ENCODE measurements at regions not wholly inside any gene's neighbourhood (a gene's known extent, or its start where the extent isn't known, plus 50 kb on each side); places are given as distances from the start of the nearest gene placed in this dataset.
"Not testable (repeated sequence)": the region's sequence is repeated elsewhere in the genome, so short reads cannot be mapped to it uniquely, and the experiment has no call there.

GRCh38 chr5:133859073-133859472 is 109.4 kb downstream of the C5orf15 start:
- Histone ChIP-seq H2BK120ac (ENCODE audit: low read depth, low read length, poor library complexity, severe bottlenecking) (no peak overlapping the region), H3K4me1 (ENCODE audit: insufficient read depth, low read length) (no peaks in the 10 kb centered on the region), H3K4ac (ENCODE audit: low read depth, low read length) (no peak overlapping the region), H3K18ac (ENCODE audit: insufficient read length, low read depth, low read length) (no peak overlapping the region), H4K20me1 (ENCODE audit: control insufficient read depth, insufficient read depth, insufficient read length) (no peaks in the 10 kb centered on the region), H3K14ac (ENCODE audit: insufficient read depth, low read length) (no peak overlapping the region), H3K9me3 (ENCODE audit: control insufficient read depth, low read depth, low read length) (peaks cover 12% of the 10 kb centered on the region), H3T11ph (ENCODE audit: low read length) (no peak overlapping the region), H2BK15ac (ENCODE audit: low read depth, low read length) (no peak overlapping the region), H3K27ac (ENCODE audit: insufficient read length, low read depth, low read length) (no peak overlapping the region), H3K56ac (ENCODE audit: insufficient read length, low read depth, low read length) (no peak overlapping the region), H2AK5ac (ENCODE audit: insufficient read length, low read length) (no peak overlapping the region), H3K23ac (ENCODE audit: insufficient read length, low read depth, low read length) (no peak overlapping the region), H2BK20ac (ENCODE audit: low read depth, low read length, poor library complexity, severe bottlenecking) (no peak overlapping the region), H3K79me2 (ENCODE audit: insufficient read depth, low read length) (no peaks in the 10 kb centered on the region), H2BK12ac (ENCODE audit: insufficient read length, low read depth, low read length) (no peak overlapping the region), H2BK5ac (ENCODE audit: insufficient read length, low read length) (no peak overlapping the region), H3K79me1 (ENCODE audit: insufficient read depth, low read depth, low read length, poor library complexity, severe bottlenecking) (no peaks in the 10 kb centered on the region), H4K8ac (replicated peaks; ENCODE audit: insufficient read length, low read depth, low read length) (no peak overlapping the region), H4K5ac (ENCODE audit: insufficient read length, low read depth, low read length) (no peak overlapping the region), H3K9ac (ENCODE audit: extremely low read depth, insufficient read length, low read length) (no peak overlapping the region), H2AFZ (ENCODE audit: low read length) (no peak overlapping the region), H3K23me2 (ENCODE audit: insufficient read length, low read depth, low read length, poor library complexity, severe bottlenecking) (no peaks in the 10 kb centered on the region), H3K4me2 (ENCODE audit: insufficient read depth, insufficient read length, low read length) (no peak overlapping the region), H3K27me3 (ENCODE audit: insufficient read depth, low read length) (no peaks in the 10 kb centered on the region), H4K91ac (ENCODE audit: insufficient read length, low read depth, low read length) (no peak overlapping the region)
- Mint-ChIP-seq H3K4me3 (no peak overlapping the region), H3K27ac (no peak overlapping the region), H3K9me3 (peaks cover 27 to 33% of the 10 kb centered on the region in 2 experiments), H3K4me1 (peaks cover 5 to 10% of the 10 kb centered on the region in 2 experiments), H3K27me3 (ENCODE audit: low read depth) (peaks cover 17% of the 10 kb centered on the region), H3K36me3 (ENCODE audit: insufficient read depth in 1 of 3, low read depth in 3 of 3) (peaks cover 2 to 14% (median 13%) of the 10 kb centered on the region in 3 experiments; a peak in 6 of 7 replicates)
- WGBS (ENCODE audit: extremely low coverage, insufficient read length, low lambda C conversion rate) = no CpG with 5 or more reads among the region's 4 CpGs
- no peak for TF ChIP-seq CTCF (conservative IDR thresholded peaks at IDR 0.05)
- DNase-seq = no peak

GRCh38 chr5:133857595-133858313 is 110.7 kb downstream of the C5orf15 start:
- not testable (repeated sequence) for H3K4me2 ChIP-seq (ENCODE audit: insufficient read depth, insufficient read length, low read length); H2BK5ac ChIP-seq (ENCODE audit: insufficient read length, low read length); H3K23me2 ChIP-seq (ENCODE audit: insufficient read length, low read depth, low read length, poor library complexity, severe bottlenecking); H4K8ac ChIP-seq (replicated peaks; ENCODE audit: insufficient read length, low read depth, low read length); H3K23ac ChIP-seq (ENCODE audit: insufficient read length, low read depth, low read length); H2BK15ac ChIP-seq (ENCODE audit: low read depth, low read length); H3K27me3 ChIP-seq (ENCODE audit: insufficient read depth, low read length); H3K14ac ChIP-seq (ENCODE audit: insufficient read depth, low read length); H3K79me1 ChIP-seq (ENCODE audit: insufficient read depth, low read depth, low read length, poor library complexity, severe bottlenecking); H2BK20ac ChIP-seq (ENCODE audit: low read depth, low read length, poor library complexity, severe bottlenecking); H4K5ac ChIP-seq (ENCODE audit: insufficient read length, low read depth, low read length); H3K27ac Mint-ChIP-seq; H4K91ac ChIP-seq (ENCODE audit: insufficient read length, low read depth, low read length); H3K56ac ChIP-seq (ENCODE audit: insufficient read length, low read depth, low read length); H2BK12ac ChIP-seq (ENCODE audit: insufficient read length, low read depth, low read length); H2BK120ac ChIP-seq (ENCODE audit: low read depth, low read length, poor library complexity, severe bottlenecking); H2AK5ac ChIP-seq (ENCODE audit: insufficient read length, low read length); H3K9ac ChIP-seq (ENCODE audit: extremely low read depth, insufficient read length, low read length); H4K20me1 ChIP-seq (ENCODE audit: control insufficient read depth, insufficient read depth, insufficient read length); H3K4me3 Mint-ChIP-seq; H3K27ac ChIP-seq (ENCODE audit: insufficient read length, low read depth, low read length); H3K79me2 ChIP-seq (ENCODE audit: insufficient read depth, low read length); H2AFZ ChIP-seq (ENCODE audit: low read length); H3K4me1 ChIP-seq (ENCODE audit: insufficient read depth, low read length); H3K18ac ChIP-seq (ENCODE audit: insufficient read length, low read depth, low read length); H3K4ac ChIP-seq (ENCODE audit: low read depth, low read length); H3T11ph ChIP-seq (ENCODE audit: low read length)
- WGBS (ENCODE audit: extremely low coverage, insufficient read length, low lambda C conversion rate) = 100% methylated on average over 3 of the region's 44 CpGs
- H3K9me3 ChIP-seq (ENCODE audit: control insufficient read depth, low read depth, low read length) = peaks cover 12% of the 10 kb centered on the region
- peak; percentile 7 for DNase-seq
- peaks cover 28 to 33% of the 10 kb centered on the region in 2 experiments for H3K9me3 Mint-ChIP-seq
- H3K36me3 Mint-ChIP-seq (ENCODE audit: insufficient read depth in 1 of 3, low read depth in 3 of 3) = peaks cover 2 to 14% (median 13%) of the 10 kb centered on the region in 3 experiments; a peak in 6 of 7 replicates
- H3K27me3 Mint-ChIP-seq (ENCODE audit: low read depth) = peaks cover 18% of the 10 kb centered on the region
- peaks cover 11 to 17% of the 10 kb centered on the region in 2 experiments for H3K4me1 Mint-ChIP-seq
